Tibial nerve (tissue), 4 donors: ENCODE measurements at regions not wholly inside any gene's neighbourhood (a gene's known extent, or its start where the extent isn't known, plus 50 kb on each side); places are given as distances from the start of the nearest gene placed in this dataset.

ENCODE experiments used
- EP300 ChIP-seq, 2 donors: sonication (generic); formaldehyde crosslinking; IDR thresholded peaks; one replicate each; pipeline ENCODE4 v1.6.1; 2017; ENCODE audit warnings: antibody characterized with exemption in 2 of 2, mild to moderate bottlenecking in 1 of 2
- POLR2A ChIP-seq, 2 donors: fragments of 450-650 bp; IDR thresholded peaks; one replicate each; pipeline ENCODE4 v1.6.1; 2017; ENCODE audit warnings: antibody characterized with exemption in 2 of 2, mild to moderate bottlenecking in 2 of 2, moderate library complexity in 2 of 2
- TF ChIP-seq, protein P1 (sequence below), 5 experiments: fragments of 200-600 bp in 3 of 5; fragments of 450-650 bp in 2 of 5; sonication (generic) in 3 of 5; IDR thresholded peaks; one replicate each; pipeline ENCODE4 v1.5.1; 2016 to 2019; ENCODE audit warnings: antibody characterized with exemption in 5 of 5, mild to moderate bottlenecking in 3 of 5, moderate library complexity in 2 of 5

DNA sequence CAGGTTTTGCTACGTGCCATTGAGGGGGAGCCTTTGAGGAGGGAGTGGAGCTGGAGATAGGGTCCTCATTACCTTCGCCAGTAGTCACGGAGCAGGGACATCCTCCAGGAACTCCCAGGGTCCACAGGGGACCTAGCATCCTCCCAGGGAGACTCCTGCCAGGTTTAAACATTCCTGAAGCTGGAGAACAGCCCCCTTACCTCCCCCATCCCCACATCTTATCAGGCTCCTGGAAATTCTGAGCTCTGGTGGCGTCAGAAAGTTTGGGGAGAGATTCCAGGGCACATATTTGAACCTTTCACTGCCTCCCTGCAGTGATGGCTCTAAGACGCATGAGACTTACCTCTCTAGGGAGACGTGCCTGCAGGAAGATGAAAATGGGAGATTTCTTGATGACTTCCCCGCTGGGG lies 192.3 kb upstream of the GSC start:
- TF ChIP-seq, protein P1, sequence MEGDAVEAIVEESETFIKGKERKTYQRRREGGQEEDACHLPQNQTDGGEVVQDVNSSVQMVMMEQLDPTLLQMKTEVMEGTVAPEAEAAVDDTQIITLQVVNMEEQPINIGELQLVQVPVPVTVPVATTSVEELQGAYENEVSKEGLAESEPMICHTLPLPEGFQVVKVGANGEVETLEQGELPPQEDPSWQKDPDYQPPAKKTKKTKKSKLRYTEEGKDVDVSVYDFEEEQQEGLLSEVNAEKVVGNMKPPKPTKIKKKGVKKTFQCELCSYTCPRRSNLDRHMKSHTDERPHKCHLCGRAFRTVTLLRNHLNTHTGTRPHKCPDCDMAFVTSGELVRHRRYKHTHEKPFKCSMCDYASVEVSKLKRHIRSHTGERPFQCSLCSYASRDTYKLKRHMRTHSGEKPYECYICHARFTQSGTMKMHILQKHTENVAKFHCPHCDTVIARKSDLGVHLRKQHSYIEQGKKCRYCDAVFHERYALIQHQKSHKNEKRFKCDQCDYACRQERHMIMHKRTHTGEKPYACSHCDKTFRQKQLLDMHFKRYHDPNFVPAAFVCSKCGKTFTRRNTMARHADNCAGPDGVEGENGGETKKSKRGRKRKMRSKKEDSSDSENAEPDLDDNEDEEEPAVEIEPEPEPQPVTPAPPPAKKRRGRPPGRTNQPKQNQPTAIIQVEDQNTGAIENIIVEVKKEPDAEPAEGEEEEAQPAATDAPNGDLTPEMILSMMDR (IDR thresholded peaks at IDR 0.05): no peak
- TF ChIP-seq POLR2A (IDR thresholded peaks at IDR 0.05) (no peak), EP300 (IDR thresholded peaks at IDR 0.05) (no peak)
